CD4-positive, CD25-positive, alpha-beta regulatory T cell (primary cell): ENCODE measurements at regions not wholly inside any gene's neighbourhood (a gene's known extent, or its start where the extent isn't known, plus 50 kb on each side); places are given as distances from the start of the nearest gene placed in this dataset.

Experiments
- ATAC-seq, 2 donors: fragments of 150-1000 bp; cut with Tn5 transposase; one replicate each; pipeline ENCODE4 v1.10.0; 2021; ENCODE audit warnings: low read depth in 2 of 2, moderate number of reproducible peaks in 2 of 2, moderate library complexity in 1 of 2
- DNase-seq, 3 donors: peaks; one replicate each; pipeline versions ENCODE4 v3.0.0 to v3.0.0-alpha.2; 2012 to 2022; ENCODE audit warnings: mixed read lengths in 1 of 3
- H3K27ac ChIP-seq: one replicate; pipeline ENCODE4 v1.7.0; 2013; ENCODE audit warnings: mild to moderate bottlenecking, low read length; ENCODE audit not compliant: insufficient read depth, poor library complexity, severe bottlenecking
- H3K27me3 ChIP-seq: one replicate; pipeline ENCODE4 v1.7.0; 2013; ENCODE audit warnings: low read length; ENCODE audit not compliant: control insufficient read depth, insufficient read depth
- H3K36me3 ChIP-seq: one replicate; pipeline ENCODE4 v1.7.0; 2013; ENCODE audit warnings: mild to moderate bottlenecking, low read length, moderate library complexity; ENCODE audit not compliant: control insufficient read depth, insufficient read depth
- H3K4me1 ChIP-seq: 2 replicates; pipeline ENCODE4 v1.7.0; 2013; ENCODE audit warnings: mild to moderate bottlenecking, low read length; ENCODE audit not compliant: insufficient read depth, control insufficient read depth, poor library complexity, severe bottlenecking
- H3K4me3 ChIP-seq: one replicate; pipeline ENCODE4 v1.7.0; 2013; ENCODE audit warnings: low read depth, mild to moderate bottlenecking, low read length, moderate library complexity
- H3K9me3 ChIP-seq, 2 experiments: 1 replicate in 1 of 2; 2 replicates in 1 of 2; pipeline ENCODE4 v1.7.0; 2013; ENCODE audit warnings: low read length in 2 of 2, mild to moderate bottlenecking in 1 of 2, moderate library complexity in 1 of 2; ENCODE audit not compliant: control insufficient read depth in 2 of 2
- H3K27ac Mint-ChIP-seq, 3 donors: one replicate each; pipeline ENCODE4 v1.8.0; 2020 to 2022; ENCODE audit warnings: mild to moderate bottlenecking in 3 of 3, mixed read lengths in 3 of 3, moderate library complexity in 2 of 3
- H3K27me3 Mint-ChIP-seq: one replicate; pipeline ENCODE4 v1.8.0; 2022; ENCODE audit warnings: mild to moderate bottlenecking, mixed read lengths
- H3K36me3 Mint-ChIP-seq: one replicate; pipeline ENCODE4 v1.8.0; 2020; ENCODE audit warnings: mixed read lengths
- H3K4me1 Mint-ChIP-seq, 4 donors: one replicate each; pipeline ENCODE4 v1.8.0; 2020 to 2022; ENCODE audit warnings: mixed read lengths in 4 of 4, mild to moderate bottlenecking in 1 of 4
- H3K4me3 Mint-ChIP-seq, 4 donors: one replicate each; pipeline ENCODE4 v1.8.0; 2020 to 2022; ENCODE audit warnings: mild to moderate bottlenecking in 4 of 4, mixed read lengths in 4 of 4, moderate library complexity in 3 of 4
- H3K9me3 Mint-ChIP-seq, 7 donors: one replicate each; pipeline ENCODE4 v1.8.0; 2020 to 2022; ENCODE audit warnings: mixed read lengths in 7 of 7, mild to moderate bottlenecking in 3 of 7, moderate library complexity in 2 of 7

- no peaks in the 10 kb centered on the region for H3K4me1 ChIP-seq
- no peaks in the 10 kb centered on the region for H3K36me3 ChIP-seq
- H3K4me3 ChIP-seq = no peak overlapping the region
- no peaks in the 10 kb centered on the region for H3K27me3 Mint-ChIP-seq
- H3K36me3 Mint-ChIP-seq = no peaks in the 10 kb centered on the region
- no peaks in the 10 kb centered on the region for H3K27me3 ChIP-seq
- H3K4me1 Mint-ChIP-seq = no peaks in the 10 kb centered on the region
- ATAC-seq (no peak), DNase-seq (no peak)
- H3K9me3 ChIP-seq = no peaks in the 10 kb centered on the region
- H3K9me3 Mint-ChIP-seq = peaks cover 0 to 6% (median 1%) of the 10 kb centered on the region in 7 donors
- H3K4me3 Mint-ChIP-seq = no peak overlapping the region
- no peak overlapping the region for H3K27ac Mint-ChIP-seq
- H3K27ac ChIP-seq = no peak overlapping the region
These were observed 276.7 kb downstream of the CALCRL start for GRCh38 chr2:187171318-187171717.

DNA sequence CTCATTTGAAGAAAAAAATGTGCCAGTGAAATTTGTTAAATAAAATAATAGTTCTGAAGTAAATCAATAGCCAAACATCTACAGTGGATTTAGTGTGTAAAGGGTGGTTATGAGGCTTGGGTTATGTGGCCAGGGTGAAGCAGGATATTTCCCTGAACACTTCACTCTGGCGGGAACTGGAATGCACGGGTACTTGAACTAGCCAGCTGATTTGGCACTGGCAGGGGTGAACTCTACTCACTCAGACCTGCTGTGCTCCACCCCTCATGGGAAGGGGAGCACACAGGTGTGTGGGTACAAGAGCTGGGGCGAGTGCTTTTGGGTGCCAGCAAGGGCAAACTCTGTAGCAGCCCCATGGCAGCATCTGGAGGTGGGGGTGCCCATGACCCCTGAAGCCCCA lies 278.2 kb downstream of the CALCRL start:
- H3K27me3 ChIP-seq = no peaks in the 10 kb centered on the region
- DNase-seq = no peak
- no peaks in the 10 kb centered on the region for H3K36me3 ChIP-seq
- no peaks in the 10 kb centered on the region for H3K4me1 ChIP-seq
- no peak overlapping the region for H3K4me3 ChIP-seq
- H3K27ac Mint-ChIP-seq = no peak overlapping the region
- H3K4me1 Mint-ChIP-seq = no peaks in the 10 kb centered on the region
- no peak for ATAC-seq
- no peaks in the 10 kb centered on the region for H3K27me3 Mint-ChIP-seq
- H3K36me3 Mint-ChIP-seq = no peaks in the 10 kb centered on the region
- no peak overlapping the region for H3K27ac ChIP-seq
- peaks cover 0 to 6% (median 1%) of the 10 kb centered on the region in 7 donors for H3K9me3 Mint-ChIP-seq
- no peak overlapping the region for H3K4me3 Mint-ChIP-seq
- H3K9me3 ChIP-seq = no peaks in the 10 kb centered on the region

DNA sequence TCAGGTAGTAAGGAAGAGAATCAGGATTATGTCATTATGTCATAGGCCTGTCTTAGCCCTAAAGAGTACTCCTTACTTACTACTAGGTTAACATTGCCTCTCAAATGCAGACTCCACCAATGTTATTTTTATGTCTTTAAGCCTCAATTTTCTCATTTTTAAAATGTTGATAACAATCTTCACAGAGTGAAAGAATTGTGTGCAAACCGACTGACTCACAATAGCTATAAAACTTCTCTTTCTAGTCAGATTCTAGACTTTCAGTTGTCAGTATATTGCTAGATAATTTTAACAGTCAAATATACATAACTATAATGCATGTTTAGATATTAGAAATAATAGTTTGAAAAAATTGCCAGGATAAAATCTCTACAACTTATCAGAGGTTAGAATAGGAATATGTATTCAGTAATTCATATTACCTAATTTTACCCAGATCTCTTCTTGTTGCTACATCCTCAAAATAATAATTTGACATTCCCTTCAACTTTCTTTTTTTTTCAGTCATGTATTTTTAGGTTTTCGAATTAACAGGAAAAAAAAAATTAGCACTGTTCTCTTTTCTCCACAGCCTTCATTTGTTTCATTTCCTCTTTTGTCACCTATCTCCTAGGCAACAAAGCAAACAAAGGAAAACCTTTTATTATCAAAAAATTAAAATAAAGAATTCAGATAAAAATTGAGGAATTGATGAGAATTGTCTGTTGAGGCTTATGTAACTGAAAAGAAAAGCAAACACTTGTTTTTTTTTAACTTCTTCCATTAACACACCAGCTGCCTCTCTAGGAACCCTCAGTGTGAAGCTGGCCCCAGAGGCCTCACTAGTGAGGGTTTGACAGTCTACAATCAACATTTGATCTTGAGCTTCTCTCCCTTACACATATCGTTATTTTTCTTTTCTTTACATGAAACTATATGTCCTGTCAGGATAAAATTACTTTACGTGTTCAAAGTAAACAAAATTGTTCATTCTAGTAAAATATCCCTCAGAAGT lies 279.0 kb downstream of the CALCRL start:
- no peaks in the 10 kb centered on the region for H3K27me3 ChIP-seq
- no peak overlapping the region for H3K27ac ChIP-seq
- Mint-ChIP-seq H3K4me1 (no peaks in the 10 kb centered on the region), H3K27ac (no peak overlapping the region), H3K9me3 (peaks cover 0 to 6% (median 1%) of the 10 kb centered on the region in 7 donors), H3K36me3 (no peaks in the 10 kb centered on the region), H3K27me3 (no peaks in the 10 kb centered on the region), H3K4me3 (no peak overlapping the region)
- H3K36me3 ChIP-seq = no peaks in the 10 kb centered on the region
- H3K9me3 ChIP-seq = no peaks in the 10 kb centered on the region
- no peaks in the 10 kb centered on the region for H3K4me1 ChIP-seq
- ATAC-seq (no peak), DNase-seq (no peak)
- H3K4me3 ChIP-seq = no peak overlapping the region

DNA sequence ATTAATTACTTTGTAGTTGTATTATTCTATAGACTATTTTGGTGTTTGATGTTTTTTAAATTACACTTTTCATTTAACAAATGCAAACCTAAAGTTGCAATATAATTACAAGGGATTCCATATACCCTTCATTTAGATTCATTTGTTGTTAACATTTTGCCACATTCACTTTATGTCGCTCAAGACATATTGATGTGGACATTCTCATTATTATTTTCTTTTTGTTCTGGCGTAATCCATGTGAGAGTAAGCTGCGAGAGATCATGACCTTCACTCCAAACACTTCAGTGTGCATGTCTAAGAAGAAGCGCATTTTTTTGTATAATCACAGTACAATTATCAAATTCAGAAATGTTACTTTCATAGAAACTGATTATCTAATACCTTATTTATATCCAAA lies 280.6 kb downstream of the CALCRL start:
- H3K36me3 Mint-ChIP-seq = no peaks in the 10 kb centered on the region
- H3K4me1 Mint-ChIP-seq = no peaks in the 10 kb centered on the region
- DNase-seq = no peak
- H3K27me3 Mint-ChIP-seq = no peaks in the 10 kb centered on the region
- H3K27ac Mint-ChIP-seq = no peak overlapping the region
- H3K36me3 ChIP-seq = no peaks in the 10 kb centered on the region
- H3K4me3 ChIP-seq = no peak overlapping the region
- peaks cover 0 to 6% (median 2%) of the 10 kb centered on the region in 7 donors for H3K9me3 Mint-ChIP-seq
- no peak overlapping the region for H3K27ac ChIP-seq
- H3K4me3 Mint-ChIP-seq = no peak overlapping the region
- no peaks in the 10 kb centered on the region for H3K27me3 ChIP-seq
- H3K4me1 ChIP-seq = no peaks in the 10 kb centered on the region
- no peak for ATAC-seq
- H3K9me3 ChIP-seq = no peaks in the 10 kb centered on the region

GRCh38 chr2:187165936-187166610 lies 282.0 kb downstream of the CALCRL start:
- Mint-ChIP-seq H3K27me3 (no peaks in the 10 kb centered on the region), H3K4me3 (no peak overlapping the region)

GRCh38 chr2:187158452-187158851 lies 289.6 kb downstream of the CALCRL start:
- ATAC-seq = no peak
- Mint-ChIP-seq H3K36me3 (no peaks in the 10 kb centered on the region), H3K9me3 (peaks cover 1 to 21% (median 9%) of the 10 kb centered on the region in 7 donors), H3K4me3 (no peak overlapping the region), H3K27ac (no peak overlapping the region), H3K27me3 (no peaks in the 10 kb centered on the region), H3K4me1 (no peaks in the 10 kb centered on the region)
- Histone ChIP-seq H3K9me3 (peaks cover 2 to 6% of the 10 kb centered on the region in 2 experiments), H3K27ac (no peak overlapping the region), H3K27me3 (no peaks in the 10 kb centered on the region), H3K36me3 (no peaks in the 10 kb centered on the region), H3K4me3 (no peak overlapping the region), H3K4me1 (no peaks in the 10 kb centered on the region)
- DNase-seq = no peak

More at GRCh38 chr2:187165936-187166610, 282.0 kb downstream of the CALCRL start:
- Histone ChIP-seq H3K27ac (no peak overlapping the region), H3K4me3 (no peak overlapping the region), H3K9me3 (no peaks in the 10 kb centered on the region), H3K27me3 (no peaks in the 10 kb centered on the region), H3K36me3 (no peaks in the 10 kb centered on the region), H3K4me1 (no peaks in the 10 kb centered on the region)
- ATAC-seq = no peak
- Mint-ChIP-seq H3K36me3 (no peaks in the 10 kb centered on the region), H3K9me3 (peaks cover 0 to 6% (median 2%) of the 10 kb centered on the region in 7 donors), H3K27ac (no peak overlapping the region), H3K4me1 (no peaks in the 10 kb centered on the region)
- no peak for DNase-seq

- Mint-ChIP-seq H3K4me3 (no peak overlapping the region), H3K9me3 (peaks cover 1 to 21% (median 7%) of the 10 kb centered on the region in 7 donors), H3K36me3 (no peaks in the 10 kb centered on the region), H3K4me1 (no peaks in the 10 kb centered on the region), H3K27ac (no peak overlapping the region), H3K27me3 (no peaks in the 10 kb centered on the region)
- Histone ChIP-seq H3K36me3 (no peaks in the 10 kb centered on the region), H3K9me3 (peaks cover 2 to 6% of the 10 kb centered on the region in 2 experiments), H3K4me1 (no peaks in the 10 kb centered on the region), H3K4me3 (no peak overlapping the region), H3K27ac (no peak overlapping the region), H3K27me3 (no peaks in the 10 kb centered on the region)
- ATAC-seq (no peak), DNase-seq (no peak)
These were observed 291.0 kb downstream of the CALCRL start for GRCh38 chr2:187157046-187157445.
